ENCODE measurements at regions not wholly inside any gene's neighbourhood (a gene's known extent, or its start where the extent isn't known, plus 50 kb on each side); places are given as distances from the start of the nearest gene placed in this dataset.
A peak's percentile ranks its signal among the peaks of the same experiment; 100 is the strongest.

DNA sequence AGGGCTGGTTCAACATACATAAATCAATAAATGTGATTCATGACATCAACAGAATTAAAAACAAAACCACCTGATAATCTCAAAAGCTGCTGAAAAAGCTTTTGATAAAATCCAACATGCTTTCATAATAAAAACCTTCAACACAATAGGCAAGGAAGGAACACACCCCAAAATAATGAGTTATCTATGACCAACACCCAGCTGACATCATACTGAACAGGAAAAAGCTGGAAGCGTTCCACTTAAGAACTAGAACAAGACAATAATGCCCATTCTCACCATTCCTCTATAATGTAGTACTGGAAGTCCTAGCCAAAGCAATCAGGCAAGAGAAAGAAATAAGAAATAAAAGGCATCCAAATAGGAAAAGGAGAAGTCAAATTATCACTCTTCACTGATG lies 116.2 kb upstream of the FREM2 start:
- DNase-seq (ENCODE audit: low read depth, low spot score): no peak

DNA sequence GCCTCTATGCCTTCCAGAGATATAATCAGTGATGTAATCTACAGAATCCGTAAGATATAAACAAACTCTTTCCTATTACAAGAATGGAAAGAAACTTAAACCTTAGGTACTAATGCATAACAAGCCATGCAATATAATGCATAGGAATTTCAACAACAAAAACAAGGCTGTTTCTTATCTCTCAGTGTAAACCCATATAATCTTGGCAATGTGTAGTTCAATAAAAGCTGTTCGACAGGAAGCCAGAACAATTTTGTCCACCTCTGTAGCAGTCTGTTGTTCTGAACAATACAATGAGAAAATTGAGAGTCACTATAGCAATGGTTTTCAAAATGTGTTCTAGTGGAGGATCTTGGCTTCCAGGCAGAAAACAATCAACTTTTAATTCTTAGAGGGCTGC lies 111.5 kb upstream of the FREM2 start:
- no peak for DNase-seq (ENCODE audit: low read depth, low spot score)
- in situ Hi-C loops (cut with HindIII; ENCODE audit: low pct_unique_long_range_greater_than_20kb, low sequenced_read_pairs): no loop called here

More for the DNA sequence above, 116.2 kb upstream of the FREM2 start:
- in situ Hi-C loops (cut with HindIII; ENCODE audit: low pct_unique_long_range_greater_than_20kb, low sequenced_read_pairs): no loop called here

DNA sequence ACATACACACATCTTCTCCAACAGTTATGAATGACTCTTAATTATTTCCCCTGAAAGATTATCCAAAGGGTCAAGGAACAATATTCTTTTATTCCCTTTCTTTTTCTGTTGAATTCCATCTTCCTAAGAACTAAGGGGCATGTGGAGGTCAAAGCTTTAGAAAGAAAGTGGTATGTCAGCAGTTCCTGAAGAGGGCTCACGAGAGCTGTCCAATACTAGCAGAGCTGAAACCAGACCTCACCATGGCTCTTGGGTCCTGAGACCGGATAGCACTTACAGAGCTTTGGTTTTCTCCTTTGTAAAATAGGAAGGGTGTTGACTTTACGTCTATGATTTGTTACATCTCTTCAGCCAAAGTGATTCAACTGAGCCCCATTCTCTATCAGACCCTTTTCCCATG lies 109.8 kb upstream of the FREM2 start:
- in situ Hi-C loops (cut with HindIII; ENCODE audit: low pct_unique_long_range_greater_than_20kb, low sequenced_read_pairs): no loop called here
- DNase-seq (ENCODE audit: low read depth, low spot score): peak; percentile 49

DNA sequence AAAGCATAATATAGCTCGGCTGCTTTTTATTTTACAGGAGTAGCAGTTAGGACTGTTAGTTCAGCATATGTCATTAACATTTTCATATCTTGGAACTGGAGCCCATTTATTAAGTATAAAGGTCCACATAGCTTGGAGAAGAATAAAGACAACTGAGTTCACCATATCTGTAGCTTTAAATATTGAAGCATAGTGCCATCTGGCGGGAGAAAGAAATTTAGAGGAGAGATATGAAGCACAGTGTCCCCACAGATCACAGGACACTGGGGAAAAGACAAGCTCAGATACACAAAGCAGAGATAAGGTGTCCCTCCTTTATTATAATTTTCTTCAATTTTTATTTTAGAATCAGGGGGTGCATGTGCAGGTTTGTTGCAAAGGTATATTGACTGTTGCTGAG lies 104.7 kb upstream of the FREM2 start:
- DNase-seq (ENCODE audit: low read depth, low spot score): peak; percentile 76
- in situ Hi-C loops (cut with HindIII; ENCODE audit: low pct_unique_long_range_greater_than_20kb, low sequenced_read_pairs): no loop called here

DNA sequence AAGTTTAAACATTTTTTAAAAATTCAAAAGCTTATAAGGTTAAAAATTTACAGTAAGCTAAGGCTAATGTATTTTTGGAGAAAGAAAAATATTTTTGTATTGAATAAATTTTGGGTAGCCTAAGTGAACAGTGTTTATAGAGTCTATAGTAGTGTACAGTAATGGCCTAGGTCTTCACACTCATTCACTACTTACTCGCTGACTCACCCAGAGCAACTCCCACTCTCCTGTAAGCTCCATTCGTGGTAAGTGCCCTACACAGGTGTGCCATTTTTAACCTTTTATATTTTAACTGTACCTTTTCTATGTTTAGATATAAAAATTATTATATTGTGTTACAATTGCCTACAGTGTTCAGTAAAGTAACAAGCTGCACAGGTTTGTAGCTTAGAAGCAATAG lies 96.6 kb upstream of the FREM2 start:
- DNase-seq (ENCODE audit: low read depth, low spot score): no peak
- in situ Hi-C loops (cut with HindIII; ENCODE audit: low pct_unique_long_range_greater_than_20kb, low sequenced_read_pairs): no loop called here

DNA sequence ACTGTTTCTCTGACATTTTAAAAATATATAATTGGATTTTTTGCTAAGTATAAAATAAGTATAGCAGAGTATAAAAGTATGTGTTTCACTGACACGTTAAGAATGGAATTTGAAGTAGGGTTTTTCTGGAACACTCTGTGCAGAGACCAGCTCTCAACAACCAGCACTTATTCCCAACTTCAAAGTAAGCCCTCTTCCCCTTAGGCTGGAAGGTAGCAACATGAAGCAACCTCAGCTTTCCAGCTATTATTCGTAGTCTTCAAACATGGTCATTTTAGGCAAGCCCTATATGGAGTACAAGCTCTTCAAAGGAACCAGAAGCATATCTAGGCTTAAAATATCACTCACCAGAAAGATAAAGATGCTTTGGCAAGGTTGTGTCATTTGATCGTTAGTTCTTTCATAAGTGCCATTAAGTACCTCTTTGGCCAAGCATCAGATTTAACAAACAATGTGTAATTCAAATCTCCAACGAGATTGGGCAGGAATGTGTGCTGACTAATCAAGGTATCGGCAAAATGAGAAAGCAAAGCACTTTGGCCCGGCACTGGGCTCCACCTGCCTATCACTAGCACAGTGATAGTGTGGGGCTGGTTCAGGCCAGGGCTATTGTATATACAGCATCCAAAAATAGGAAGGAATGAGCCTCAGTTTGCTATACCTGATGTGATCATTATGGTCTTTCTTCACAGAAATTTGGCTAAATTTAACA lies 95.9 kb upstream of the FREM2 start:
- no peak for DNase-seq (ENCODE audit: low read depth, low spot score)
- in situ Hi-C loops (cut with HindIII; ENCODE audit: low pct_unique_long_range_greater_than_20kb, low sequenced_read_pairs): no loop called here

DNA sequence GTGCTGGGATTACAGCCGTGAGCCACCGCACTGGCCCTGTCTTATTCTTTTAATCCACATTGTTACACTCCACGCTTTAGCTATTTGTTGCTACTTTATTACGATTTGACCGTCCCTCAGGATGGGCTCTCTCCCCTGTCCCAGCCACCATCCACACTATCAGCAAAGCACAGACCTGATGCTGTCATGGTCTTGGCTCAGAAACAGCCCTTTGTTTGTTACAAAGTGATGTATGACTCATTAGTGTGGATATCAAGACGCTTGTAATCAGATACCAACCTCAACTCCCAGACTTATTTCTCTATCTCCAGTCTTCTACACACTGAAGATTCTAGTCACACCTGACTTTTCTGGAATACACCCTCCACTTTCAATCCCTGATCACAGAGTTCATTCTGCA lies 84.6 kb upstream of the FREM2 start:
- DNase-seq (ENCODE audit: low read depth, low spot score): no peak
- in situ Hi-C loops (cut with HindIII; ENCODE audit: low pct_unique_long_range_greater_than_20kb, low sequenced_read_pairs): no loop called here

DNA sequence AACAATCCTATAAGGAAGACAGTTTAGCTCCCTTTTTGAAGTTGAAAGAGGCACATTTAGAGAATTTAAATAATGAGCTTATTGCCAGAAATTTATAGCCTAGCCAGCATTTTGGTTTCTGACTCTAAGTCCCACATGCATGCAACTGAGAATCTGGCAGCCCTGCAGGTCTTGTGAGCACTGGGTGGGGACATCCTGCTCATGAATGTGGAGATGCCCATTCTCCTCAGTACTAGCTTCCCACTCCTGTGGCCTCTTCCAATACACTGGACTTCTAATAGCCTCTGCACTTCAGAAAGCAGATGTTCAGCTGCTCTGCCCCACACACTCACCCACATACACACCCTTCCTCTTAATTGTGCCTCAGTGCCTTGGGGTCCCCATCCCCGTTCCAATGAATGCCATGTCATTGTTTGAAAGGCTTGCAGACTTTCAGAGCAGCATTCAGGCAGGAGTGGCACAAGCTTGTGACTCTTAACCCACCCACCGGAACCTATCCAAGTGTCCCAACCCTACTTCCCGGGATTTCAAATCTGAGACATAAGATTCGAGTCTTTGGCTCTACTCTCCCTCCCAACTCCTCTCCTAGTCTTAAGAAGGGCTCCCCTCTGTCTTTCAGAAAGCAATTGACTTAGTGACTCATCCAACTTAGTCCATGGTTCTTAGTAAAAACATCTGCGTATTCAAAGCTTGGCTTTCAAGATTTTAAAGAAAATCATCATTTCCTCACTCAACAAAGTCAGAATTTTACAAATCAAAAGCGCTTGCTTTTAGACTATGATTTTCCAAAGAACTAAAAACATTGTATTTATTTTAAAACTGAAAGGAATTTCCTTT lies 80.0 kb upstream of the FREM2 start:
- in situ Hi-C loops (cut with HindIII; ENCODE audit: low pct_unique_long_range_greater_than_20kb, low sequenced_read_pairs): no loop called here
- DNase-seq (ENCODE audit: low read depth, low spot score): peak; percentile 57

DNA sequence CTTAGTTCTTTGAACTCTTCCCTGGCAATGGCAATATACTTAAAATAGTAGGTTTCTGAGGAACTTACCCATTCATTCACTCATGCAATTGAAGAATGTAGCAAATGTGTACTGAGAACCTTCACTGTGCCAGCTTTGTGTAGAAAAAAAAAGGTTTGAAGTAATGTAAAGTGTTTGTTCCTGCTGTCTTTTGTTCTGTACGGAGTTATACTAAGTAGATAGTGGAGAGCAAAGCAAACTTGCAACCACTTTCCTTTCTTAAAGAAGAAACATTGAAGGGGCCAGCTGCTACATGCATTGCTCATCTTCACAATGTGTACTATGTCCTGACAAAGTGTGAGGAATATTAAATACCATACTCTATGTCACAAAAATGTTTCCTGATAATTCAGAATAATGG lies 68.9 kb upstream of the FREM2 start:
- in situ Hi-C loops (cut with HindIII; ENCODE audit: low pct_unique_long_range_greater_than_20kb, low sequenced_read_pairs): no loop called here
- no peak for DNase-seq (ENCODE audit: low read depth, low spot score)

DNA sequence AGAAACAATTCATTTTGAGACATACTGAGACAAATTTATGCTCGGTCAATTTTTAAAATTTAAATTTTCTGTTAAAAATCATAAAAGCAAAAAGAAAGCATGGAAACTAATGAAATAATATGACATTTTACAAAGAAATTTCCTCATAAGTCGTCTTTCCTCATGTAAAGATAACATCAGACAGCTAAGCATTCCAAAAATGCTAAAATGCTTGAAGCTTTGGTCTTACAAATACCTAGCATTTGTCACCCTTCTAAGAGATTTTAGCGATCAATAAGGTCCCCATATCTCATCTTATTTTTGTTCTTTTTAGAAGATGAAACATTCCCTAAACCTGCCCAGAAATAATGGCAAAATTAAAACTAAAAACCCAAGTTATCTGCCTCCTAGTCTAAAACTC lies 68.5 kb upstream of the FREM2 start:
- no peak for DNase-seq (ENCODE audit: low read depth, low spot score)
- in situ Hi-C loops (cut with HindIII; ENCODE audit: low pct_unique_long_range_greater_than_20kb, low sequenced_read_pairs): no loop called here

DNA sequence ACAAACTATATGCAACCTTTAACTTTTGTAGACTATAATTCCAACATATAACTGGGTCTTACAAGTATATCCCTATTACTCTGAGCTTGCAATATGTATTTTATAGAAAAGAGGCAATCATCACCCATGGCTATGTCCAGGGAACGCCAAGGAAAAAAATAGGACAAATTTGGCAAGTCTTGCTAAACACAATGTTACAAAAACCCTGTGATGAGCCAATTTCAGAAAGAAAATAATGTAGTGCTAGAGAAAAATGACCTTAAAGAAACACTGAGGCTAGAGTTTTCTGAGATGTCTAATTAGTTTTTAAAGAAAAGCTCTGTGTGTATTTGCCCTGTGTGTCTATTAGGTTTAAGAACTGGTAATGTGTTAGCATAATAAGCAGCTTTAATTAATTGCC lies 68.0 kb upstream of the FREM2 start:
- in situ Hi-C loops (cut with HindIII; ENCODE audit: low pct_unique_long_range_greater_than_20kb, low sequenced_read_pairs): no loop called here

DNA sequence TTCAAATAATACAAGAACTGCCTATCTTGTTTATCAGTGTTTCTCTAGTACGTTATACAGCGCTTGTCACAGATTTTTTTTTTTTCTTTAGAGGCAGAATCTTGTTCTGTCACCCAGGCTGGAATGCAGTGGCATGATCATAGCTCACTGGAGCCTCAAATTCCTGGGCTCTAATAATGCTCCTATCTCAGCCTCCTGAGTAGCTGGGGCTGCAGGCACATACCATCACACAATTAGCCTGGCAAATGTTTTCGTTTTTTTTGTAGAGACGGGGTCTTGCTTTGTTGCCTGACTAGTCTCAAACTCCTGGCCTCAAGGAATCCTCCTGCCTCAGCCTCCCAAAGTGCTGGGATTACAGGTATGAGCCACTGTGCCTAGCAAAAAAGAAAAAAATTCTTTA lies 66.0 kb upstream of the FREM2 start:
- in situ Hi-C loops (cut with HindIII; ENCODE audit: low pct_unique_long_range_greater_than_20kb, low sequenced_read_pairs): no loop called here
- no peak for DNase-seq (ENCODE audit: low read depth, low spot score)

More for the DNA sequence above, 68.0 kb upstream of the FREM2 start:
- no peak for DNase-seq (ENCODE audit: low read depth, low spot score)

DNA sequence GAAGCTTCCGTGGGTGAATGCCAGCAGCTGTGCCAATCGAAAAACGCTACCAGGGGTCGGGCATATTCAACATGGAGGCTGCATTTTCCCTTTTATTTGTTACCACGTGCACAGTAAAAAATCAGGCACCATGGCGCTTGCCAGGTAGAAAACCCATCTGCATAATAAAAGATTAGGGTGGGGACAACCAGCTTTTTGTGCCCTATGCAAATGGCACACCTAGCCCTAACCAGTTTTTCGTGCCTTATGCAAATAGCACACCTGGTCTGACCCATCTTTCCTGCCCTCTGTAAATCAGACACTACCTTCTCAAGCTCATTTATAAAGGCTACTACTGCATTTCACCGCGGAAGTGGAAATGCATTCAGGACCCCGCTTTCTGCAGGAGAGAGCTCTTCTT lies 62.1 kb upstream of the FREM2 start:
- no peak for DNase-seq (ENCODE audit: low read depth, low spot score)
- in situ Hi-C loops (cut with HindIII; ENCODE audit: low pct_unique_long_range_greater_than_20kb, low sequenced_read_pairs): no loop called here

DNA sequence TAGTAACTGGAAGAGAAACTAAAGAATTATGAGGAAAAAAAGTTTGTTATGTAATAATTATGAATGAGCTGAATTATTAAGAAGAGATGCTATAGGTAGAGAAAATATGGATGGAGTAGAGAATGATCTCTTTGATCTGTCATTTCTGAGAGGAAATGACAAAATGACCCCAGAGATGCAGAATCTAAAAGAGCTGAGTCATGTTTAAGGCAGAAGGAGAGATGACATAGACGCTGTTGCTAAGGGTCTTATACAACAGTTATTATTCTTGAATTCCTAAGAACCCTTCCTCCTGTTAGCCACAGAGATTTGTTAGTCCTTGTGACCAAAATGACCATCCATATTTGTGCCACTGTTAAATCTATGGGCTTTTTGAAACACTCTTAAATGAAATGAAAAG lies 58.3 kb upstream of the FREM2 start:
- no peak for DNase-seq (ENCODE audit: low read depth, low spot score)
- in situ Hi-C loops (cut with HindIII; ENCODE audit: low pct_unique_long_range_greater_than_20kb, low sequenced_read_pairs): no loop called here

DNA sequence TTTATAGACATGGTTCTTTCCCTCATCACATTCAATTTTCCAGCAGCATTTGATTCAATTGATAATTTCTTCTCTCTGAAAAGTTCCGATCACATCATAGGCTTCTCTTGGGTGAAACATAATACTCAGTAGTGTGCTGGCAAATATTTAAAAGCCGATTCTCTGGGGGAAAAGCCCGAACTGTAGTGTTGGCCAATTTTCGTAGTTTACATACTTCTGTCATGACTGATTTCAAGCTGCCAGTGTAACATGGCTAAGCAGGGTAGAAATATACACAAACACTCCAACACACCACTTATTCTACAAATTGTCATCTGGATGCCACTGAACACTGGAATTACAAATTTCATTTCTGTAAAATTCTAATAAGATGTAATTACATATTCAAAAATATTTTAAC lies 56.1 kb upstream of the FREM2 start:
- no peak for DNase-seq (ENCODE audit: low read depth, low spot score)
- in situ Hi-C loops (cut with HindIII; ENCODE audit: low pct_unique_long_range_greater_than_20kb, low sequenced_read_pairs): no loop called here

DNA sequence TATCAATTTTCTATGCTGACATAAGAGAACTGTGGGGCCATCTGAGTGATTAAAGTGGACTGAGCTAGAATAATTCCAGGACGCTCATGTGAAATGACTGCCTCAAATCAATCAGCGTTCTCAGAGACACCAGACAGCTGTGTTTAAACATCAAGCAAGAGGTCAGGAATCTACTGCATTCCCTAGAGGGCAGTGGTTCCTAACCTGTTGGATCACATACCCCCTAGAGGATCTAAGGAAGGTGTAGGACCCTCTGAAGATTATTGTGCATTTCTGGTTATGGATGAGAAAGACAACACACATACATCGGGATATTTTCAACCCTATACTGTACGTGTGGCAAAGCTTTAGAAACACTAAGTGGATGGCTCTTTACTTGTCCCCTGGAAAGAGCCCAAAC lies 51.8 kb upstream of the FREM2 start:
- in situ Hi-C loops (cut with HindIII; ENCODE audit: low pct_unique_long_range_greater_than_20kb, low sequenced_read_pairs): no loop called here
- DNase-seq (ENCODE audit: low read depth, low spot score): no peak

DNA sequence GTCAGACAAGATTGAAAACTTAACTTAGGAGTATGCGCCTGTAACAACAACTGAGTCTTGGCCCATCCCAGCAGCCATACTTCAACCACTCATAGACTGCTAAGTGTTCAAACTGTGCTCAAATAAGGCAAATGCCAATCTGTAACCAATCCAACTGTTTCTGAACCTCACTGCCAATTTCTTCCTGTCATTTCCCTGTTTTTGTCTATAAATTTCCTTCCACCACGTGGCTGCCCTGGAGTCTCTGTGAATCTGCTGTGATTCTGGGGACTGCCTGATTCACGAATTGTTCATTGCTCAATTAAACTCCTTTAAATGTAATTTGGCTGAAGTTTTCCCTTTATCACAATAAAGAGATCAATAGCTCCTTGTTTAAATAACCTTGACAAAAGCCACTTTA lies 50.8 kb upstream of the FREM2 start:
- no peak for DNase-seq (ENCODE audit: low read depth, low spot score)
- in situ Hi-C loops (cut with HindIII; ENCODE audit: low pct_unique_long_range_greater_than_20kb, low sequenced_read_pairs): no loop called here

DNA sequence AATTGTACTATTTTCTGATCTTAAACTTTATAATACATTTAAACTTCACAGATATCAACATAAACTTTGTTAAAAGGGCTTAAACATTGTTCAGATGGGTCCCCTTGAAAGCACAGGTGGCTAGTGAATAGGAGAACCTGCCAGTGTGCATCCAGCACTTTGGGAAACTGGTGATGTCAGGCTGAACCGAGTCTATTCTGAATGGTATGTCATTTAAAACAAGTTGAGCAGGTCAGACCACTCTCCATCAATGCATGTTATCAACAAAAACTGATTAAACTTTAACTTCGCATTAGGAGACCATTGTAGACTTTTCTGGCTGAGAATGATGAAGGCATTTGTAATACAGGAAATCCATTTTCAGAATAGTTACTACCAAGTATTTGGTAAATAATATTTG lies 50.1 kb upstream of the FREM2 start:
- in situ Hi-C loops (cut with HindIII; ENCODE audit: low pct_unique_long_range_greater_than_20kb, low sequenced_read_pairs): no loop called here
- DNase-seq (ENCODE audit: low read depth, low spot score): no peak
